ENCODE measurements at regions not wholly inside any gene's neighbourhood (a gene's known extent, or its start where the extent isn't known, plus 50 kb on each side); places are given as distances from the start of the nearest gene placed in this dataset.

DNA sequence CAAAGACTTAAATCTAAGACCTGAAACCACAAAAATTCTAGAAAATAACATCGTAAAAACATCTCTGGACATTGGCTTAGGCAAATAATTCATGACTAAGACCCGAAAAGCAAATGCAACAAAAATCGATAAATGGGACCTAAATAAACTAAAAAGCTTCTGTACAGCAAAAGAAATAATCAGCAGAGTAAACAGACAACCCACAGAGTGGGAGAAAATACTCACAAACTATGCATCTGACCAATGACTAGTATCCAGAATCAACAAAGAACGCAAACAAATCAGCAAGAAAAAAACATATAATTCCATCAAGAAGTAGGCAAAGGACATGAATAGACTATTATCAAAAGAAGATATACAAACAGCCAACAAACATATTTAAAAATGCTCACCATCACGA is 749.4 kb downstream of the PLOD2 start:
- TF ChIP-seq NFIC (IDR thresholded peaks at IDR 0.05) (no peak), ZBTB7A (IDR thresholded peaks at IDR 0.05; ENCODE audit: low read depth) (no peak)

- no peak for TF ChIP-seq YY1 (IDR thresholded peaks at IDR 0.05; ENCODE audit: low read depth)
- TF ChIP-seq NFIC (IDR thresholded peaks at IDR 0.05), result no peak
- TF ChIP-seq, protein P1, sequence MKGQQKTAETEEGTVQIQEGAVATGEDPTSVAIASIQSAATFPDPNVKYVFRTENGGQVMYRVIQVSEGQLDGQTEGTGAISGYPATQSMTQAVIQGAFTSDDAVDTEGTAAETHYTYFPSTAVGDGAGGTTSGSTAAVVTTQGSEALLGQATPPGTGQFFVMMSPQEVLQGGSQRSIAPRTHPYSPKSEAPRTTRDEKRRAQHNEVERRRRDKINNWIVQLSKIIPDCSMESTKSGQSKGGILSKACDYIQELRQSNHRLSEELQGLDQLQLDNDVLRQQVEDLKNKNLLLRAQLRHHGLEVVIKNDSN (IDR thresholded peaks at IDR 0.05), result no peak
- TF ChIP-seq RAD21 (IDR thresholded peaks at IDR 0.05; ENCODE audit: low read depth), result no peak
- TF ChIP-seq CEBPB (IDR thresholded peaks at IDR 0.05), result no peak
- TF ChIP-seq MAX (IDR thresholded peaks at IDR 0.05), result no peak
- no peak for TF ChIP-seq TCF12 (IDR thresholded peaks at IDR 0.05; ENCODE audit: low read depth)
- no peak for TF ChIP-seq FOXM1 (IDR thresholded peaks at IDR 0.05; ENCODE audit: borderline replicate concordance, low read depth)
- TF ChIP-seq EP300 (IDR thresholded peaks at IDR 0.05; ENCODE audit: borderline replicate concordance), result no peak
- no peak for TF ChIP-seq TEAD4 (IDR thresholded peaks at IDR 0.05)
- no peak for TF ChIP-seq EGR1 (IDR thresholded peaks at IDR 0.05)
- no peak for TF ChIP-seq TAF1 (IDR thresholded peaks at IDR 0.05; ENCODE audit: low read depth)
- no peak for TF ChIP-seq REST (IDR thresholded peaks at IDR 0.05; ENCODE audit: low read depth)
- no peak for TF ChIP-seq CREB1 (IDR thresholded peaks at IDR 0.05; ENCODE audit: low read depth)
- no peak for TF ChIP-seq ZBTB7A (IDR thresholded peaks at IDR 0.05; ENCODE audit: low read depth)
These were observed 743.3 kb downstream of the PLOD2 start for GRCh38 chr3:145417678-145418077.

DNA sequence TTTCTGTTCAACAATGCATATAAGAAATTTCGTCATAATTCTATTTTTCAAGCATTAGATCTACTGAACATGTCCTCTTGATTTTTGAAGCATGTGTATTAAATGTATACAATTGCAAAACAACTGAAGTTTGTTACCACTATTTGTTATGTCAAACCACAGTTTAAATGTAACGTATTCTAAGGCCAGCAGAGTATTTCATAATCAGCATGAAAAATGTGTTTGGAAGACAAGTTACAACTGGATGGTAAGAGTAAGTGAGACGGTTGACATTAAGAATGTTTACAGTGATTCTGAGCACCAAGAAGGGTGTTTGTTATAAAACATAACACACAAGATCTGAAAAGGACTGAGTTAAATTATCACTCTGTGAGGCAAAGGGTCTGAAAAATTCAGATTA is 738.4 kb downstream of the PLOD2 start:
- TF ChIP-seq ZBTB7A (IDR thresholded peaks at IDR 0.05; ENCODE audit: low read depth) (no peak), TAF1 (IDR thresholded peaks at IDR 0.05; ENCODE audit: low read depth) (no peak), NFIC (IDR thresholded peaks at IDR 0.05) (no peak), REST (IDR thresholded peaks at IDR 0.05; ENCODE audit: low read depth) (no peak), FOXM1 (IDR thresholded peaks at IDR 0.05; ENCODE audit: borderline replicate concordance, low read depth) (no peak), TCF12 (IDR thresholded peaks at IDR 0.05; ENCODE audit: low read depth) (no peak), EGR1 (IDR thresholded peaks at IDR 0.05) (no peak), CEBPB (IDR thresholded peaks at IDR 0.05) (no peak), YY1 (IDR thresholded peaks at IDR 0.05; ENCODE audit: low read depth) (no peak), RAD21 (IDR thresholded peaks at IDR 0.05; ENCODE audit: low read depth) (no peak)

GRCh38 chr3:145427355-145427754 is 733.6 kb downstream of the PLOD2 start:
- no peak for TF ChIP-seq MAX (IDR thresholded peaks at IDR 0.05)
- TF ChIP-seq NFIC (IDR thresholded peaks at IDR 0.05), result no peak
- TF ChIP-seq ZBTB7A (IDR thresholded peaks at IDR 0.05; ENCODE audit: low read depth), result no peak
- TF ChIP-seq TEAD4 (IDR thresholded peaks at IDR 0.05), result no peak
- no peak for TF ChIP-seq EGR1 (IDR thresholded peaks at IDR 0.05)
- no peak for TF ChIP-seq EP300 (IDR thresholded peaks at IDR 0.05; ENCODE audit: borderline replicate concordance)
- no peak for TF ChIP-seq CEBPB (IDR thresholded peaks at IDR 0.05)
- TF ChIP-seq TAF1 (IDR thresholded peaks at IDR 0.05; ENCODE audit: low read depth), result no peak
- no peak for TF ChIP-seq TCF12 (IDR thresholded peaks at IDR 0.05; ENCODE audit: low read depth)
- TF ChIP-seq FOXM1 (IDR thresholded peaks at IDR 0.05; ENCODE audit: borderline replicate concordance, low read depth), result no peak
- TF ChIP-seq RAD21 (IDR thresholded peaks at IDR 0.05; ENCODE audit: low read depth), result no peak
- no peak for TF ChIP-seq CREB1 (IDR thresholded peaks at IDR 0.05; ENCODE audit: low read depth)
- TF ChIP-seq, protein P1 (IDR thresholded peaks at IDR 0.05), result no peak
- TF ChIP-seq YY1 (IDR thresholded peaks at IDR 0.05; ENCODE audit: low read depth), result no peak
- TF ChIP-seq REST (IDR thresholded peaks at IDR 0.05; ENCODE audit: low read depth), result no peak

GRCh38 chr3:145429546-145429945 is 731.4 kb downstream of the PLOD2 start:
- no peak for TF ChIP-seq TEAD4 (IDR thresholded peaks at IDR 0.05)
- TF ChIP-seq ZBTB7A (IDR thresholded peaks at IDR 0.05; ENCODE audit: low read depth), result no peak
- TF ChIP-seq FOXM1 (IDR thresholded peaks at IDR 0.05; ENCODE audit: borderline replicate concordance, low read depth), result no peak
- no peak for TF ChIP-seq EGR1 (IDR thresholded peaks at IDR 0.05)
- no peak for TF ChIP-seq RAD21 (IDR thresholded peaks at IDR 0.05; ENCODE audit: low read depth)
- TF ChIP-seq, protein P1 (IDR thresholded peaks at IDR 0.05), result no peak
- no peak for TF ChIP-seq EP300 (IDR thresholded peaks at IDR 0.05; ENCODE audit: borderline replicate concordance)
- TF ChIP-seq NFIC (IDR thresholded peaks at IDR 0.05), result no peak
- no peak for TF ChIP-seq TAF1 (IDR thresholded peaks at IDR 0.05; ENCODE audit: low read depth)
- no peak for TF ChIP-seq YY1 (IDR thresholded peaks at IDR 0.05; ENCODE audit: low read depth)
- TF ChIP-seq MAX (IDR thresholded peaks at IDR 0.05), result no peak
- no peak for TF ChIP-seq CEBPB (IDR thresholded peaks at IDR 0.05)
- no peak for TF ChIP-seq TCF12 (IDR thresholded peaks at IDR 0.05; ENCODE audit: low read depth)
- no peak for TF ChIP-seq CREB1 (IDR thresholded peaks at IDR 0.05; ENCODE audit: low read depth)
- no peak for TF ChIP-seq REST (IDR thresholded peaks at IDR 0.05; ENCODE audit: low read depth)
